Endothelial cell of umbilical vein (primary cell): ENCODE measurements at regions not wholly inside any gene's neighbourhood (a gene's known extent, or its start where the extent isn't known, plus 50 kb on each side); places are given as distances from the start of the nearest gene placed in this dataset.

Source experiments
- BruUV-seq: library from RNA; stranded (reverse); fragments of 400-500 nt; replicated peaks from 2 replicates; lab custom pipeline; 2021; lab: Mats Ljungman, UMichigan
- CTCF ChIA-PET: fragments of 300-600, 350-600 bp; sonication (Branson Sonifier 250); formaldehyde crosslinking; loops from one replicate; lab custom pipeline; 2021; ENCODE audit warnings: antibody characterized with exemption, inconsistent platforms; lab: Charles Lee
- POLR2A ChIA-PET: fragments of 300-600, 350-600 bp; sonication (Branson Sonifier 250); formaldehyde crosslinking; loops from one replicate; lab custom pipeline; 2021; ENCODE audit warnings: antibody characterized with exemption, inconsistent platforms; lab: Charles Lee
- DNase-seq: peaks from one replicate; pipeline ENCODE4 v3.0.0-alpha.2; 2011; ENCODE audit warnings: low read depth, low spot score
- FAIRE-seq: peaks from 2 replicates; lab custom pipeline; 2011; peaks lifted over from hg19 to GRCh38; lab: Jason Lieb, UNC
- H2AFZ ChIP-seq: 2 replicates; pipeline ENCODE4 v1.6.0; 2012; ENCODE audit warnings: low read depth, low read length, control low read depth, inconsistent platforms
- H3K27ac ChIP-seq: 2 replicates; pipeline ENCODE4 v1.5.1; 2011; ENCODE audit warnings: low read depth, mild to moderate bottlenecking, control low read depth, low read length, moderate library complexity; ENCODE audit not compliant: insufficient read depth
- H3K27me3 ChIP-seq, 2 experiments: 2 replicates each; pipeline versions ENCODE4 v1.6.0 to v1.6.1; 2011; ENCODE audit warnings: low read length in 2 of 2, mixed read lengths in 1 of 2; ENCODE audit not compliant: control insufficient read depth in 2 of 2, insufficient read depth in 2 of 2
- H3K36me3 ChIP-seq, 2 experiments: 2 replicates in 1 of 2; 3 replicates in 1 of 2; pipeline ENCODE4 v1.5.1; 2011; ENCODE audit warnings: low read length in 2 of 2, mild to moderate bottlenecking in 1 of 2, moderate library complexity in 1 of 2; ENCODE audit not compliant: control insufficient read depth in 2 of 2, insufficient read depth in 2 of 2; ENCODE audit errors: extremely low read depth in 1 of 2
- H3K4me1 ChIP-seq: 3 replicates; pipeline ENCODE4 v1.5.1; 2011; ENCODE audit warnings: mild to moderate bottlenecking, low read length; ENCODE audit not compliant: control insufficient read depth, insufficient read depth; ENCODE audit errors: extremely low read depth
- H3K4me2 ChIP-seq: 2 replicates; pipeline ENCODE4 v1.6.1; 2011; ENCODE audit warnings: low read length, control low read depth, mixed read lengths; ENCODE audit not compliant: insufficient read depth
- H3K4me3 ChIP-seq, 3 experiments: fragments of 200-600 bp in 1 of 3; sonication (generic), shearing (Covaris generic) in 1 of 3; replicated peaks in 1 of 3; 2 replicates each; pipeline ENCODE4 v1.5.1; 2011 to 2016; ENCODE audit warnings: control low read depth in 3 of 3, low read length in 3 of 3, mild to moderate bottlenecking in 2 of 3, inconsistent platforms in 1 of 3, low read depth in 1 of 3, moderate library complexity in 1 of 3; ENCODE audit not compliant: insufficient read depth in 1 of 3
- H3K79me2 ChIP-seq: 2 replicates; pipeline ENCODE4 v1.6.0; 2012; ENCODE audit warnings: low read length, inconsistent platforms; ENCODE audit not compliant: control insufficient read depth, insufficient read depth
- H3K9ac ChIP-seq: replicated peaks from 2 replicates; pipeline ENCODE3; 2011; ENCODE audit warnings: low read length, control low read depth; ENCODE audit not compliant: insufficient read depth; ENCODE audit errors: extremely low read depth
- H3K9me1 ChIP-seq: replicated peaks from 3 replicates; pipeline ENCODE4 v1.6.0; 2011; ENCODE audit warnings: mild to moderate bottlenecking, low read length; ENCODE audit not compliant: control insufficient read depth, insufficient read depth; ENCODE audit errors: extremely low read depth
- H3K9me3 ChIP-seq: replicated peaks from 2 replicates; pipeline ENCODE4 v1.5.1; 2012; ENCODE audit warnings: low read length, inconsistent platforms; ENCODE audit not compliant: control insufficient read depth, insufficient read depth
- H4K20me1 ChIP-seq: replicated peaks from 2 replicates; pipeline ENCODE3; 2011; ENCODE audit warnings: mild to moderate bottlenecking, low read length; ENCODE audit not compliant: control insufficient read depth, insufficient read depth; ENCODE audit errors: extremely low read depth
- CTCF ChIP-seq, 2 donors: IDR thresholded peaks; 1 replicate in 1 of 2; 2 replicates in 1 of 2; pipeline ENCODE4 v1.5.1; 2011; ENCODE audit warnings: low read length in 2 of 2, mild to moderate bottlenecking in 2 of 2, moderate library complexity in 2 of 2, control low read depth in 1 of 2, inconsistent platforms in 1 of 2, low read depth in 1 of 2; ENCODE audit not compliant: insufficient read depth in 1 of 2; ENCODE audit errors: extremely low read depth in 1 of 2
- EZH2 ChIP-seq: IDR thresholded peaks from 2 replicates; pipeline ENCODE4 v1.6.1; 2012; ENCODE audit warnings: borderline replicate concordance, low read depth, mild to moderate bottlenecking, moderate library complexity, low read length, inconsistent platforms; ENCODE audit not compliant: severe bottlenecking
- FOS ChIP-seq: IDR thresholded peaks from 2 replicates; pipeline ENCODE4 v1.6.1; 2011; ENCODE audit warnings: mild to moderate bottlenecking, low read length, moderate library complexity, borderline replicate concordance; ENCODE audit not compliant: insufficient read depth
- GATA2 ChIP-seq: IDR thresholded peaks from 2 replicates; pipeline ENCODE4 v1.7.0; 2011; ENCODE audit warnings: low read depth, mild to moderate bottlenecking, moderate library complexity, mixed read lengths, low read length; ENCODE audit not compliant: insufficient read length, insufficient read depth
- JUN ChIP-seq: IDR thresholded peaks from 2 replicates; pipeline ENCODE4 v1.6.1; 2011; ENCODE audit warnings: borderline replicate concordance, low read depth; ENCODE audit not compliant: insufficient read length, insufficient read depth
- MAX ChIP-seq: IDR thresholded peaks from 2 replicates; pipeline ENCODE4 v1.6.1; 2011; ENCODE audit not compliant: insufficient read depth, insufficient read length
- MYC ChIP-seq: IDR thresholded peaks from one replicate; pipeline ENCODE4 v1.6.1; 2011; ENCODE audit warnings: mild to moderate bottlenecking, low read depth, low read length
- POLR2A ChIP-seq: IDR thresholded peaks from 2 replicates; pipeline ENCODE4 v1.6.1; 2012; ENCODE audit warnings: low read depth, mild to moderate bottlenecking, control low read depth, low read length
- POLR2AphosphoS5 ChIP-seq: IDR thresholded peaks from 2 replicates; pipeline ENCODE4 v1.6.1; 2012; ENCODE audit warnings: low read depth, mild to moderate bottlenecking, control low read depth, low read length, moderate library complexity; ENCODE audit not compliant: insufficient read depth
- dilution Hi-C: fragments of 300-500 bp; cut with MboI; formaldehyde crosslinking; loops from one replicate; pipeline ENCODE4 v1.15.0; 2019; ENCODE audit warnings: low sequenced_read_pairs; ENCODE audit not compliant: extremely low pct_ligation_motif_present
- intact Hi-C: fragments of 100-400 bp; cut with micrococcal nuclease; formaldehyde crosslinking; loops from one replicate; pipeline ENCODE4 v1.10.0; 2022

- DNase-seq (no peak), FAIRE-seq (no peak)
- H3K79me2 ChIP-seq: no peaks in the 10 kb centered on the region
- H3K27me3 ChIP-seq: no peaks in the 10 kb centered on the region
- no peaks in the 10 kb centered on the region for H3K9me3 ChIP-seq
- no peaks in the 10 kb centered on the region for H3K4me1 ChIP-seq
- no peak overlapping the region for H3K9ac ChIP-seq
- H4K20me1 ChIP-seq: no peaks in the 10 kb centered on the region
- TF ChIP-seq CTCF (IDR thresholded peaks at IDR 0.05; ENCODE audit: extremely low read depth in 1 of 2, insufficient read depth in 1 of 2, low read depth in 1 of 2, low read length in 2 of 2): no peak
- TF ChIP-seq MAX: no peak
- no peak for TF ChIP-seq MYC
- no peak for TF ChIP-seq JUN
- no peak for TF ChIP-seq POLR2A
- no peak for TF ChIP-seq EZH2
- TF ChIP-seq GATA2: no peak
- TF ChIP-seq POLR2AphosphoS5: no peak
- no peak for TF ChIP-seq FOS
- H3K9me1 ChIP-seq: no peaks in the 10 kb centered on the region
- BruUV-seq: no TSS peak
- dilution Hi-C loops (no loop called here), intact Hi-C loops (no loop called here)
- no peak overlapping the region for H3K4me3 ChIP-seq
- no peaks in the 10 kb centered on the region for H3K36me3 ChIP-seq
- ChIA-PET CTCF (no interaction called here), POLR2A (no interaction called here)
- H3K4me2 ChIP-seq: no peak overlapping the region
- no peak overlapping the region for H2AFZ ChIP-seq
- no peak overlapping the region for H3K27ac ChIP-seq
These were observed 129.3 kb upstream of the CD96 start for GRCh38 chr3:111412656-111413055.
